ENCODE measurements at regions not wholly inside any gene's neighbourhood (a gene's known extent, or its start where the extent isn't known, plus 50 kb on each side); places are given as distances from the start of the nearest gene placed in this dataset.

- TF ChIP-seq CTCF (IDR thresholded peaks at IDR 0.05) = no peak
- no peak for TF ChIP-seq POLR2AphosphoS5 (IDR thresholded peaks at IDR 0.05; ENCODE audit: low read depth, low read length)
- no peak for TF ChIP-seq REST (IDR thresholded peaks at IDR 0.05; ENCODE audit: insufficient read depth in 1 of 2, low read depth in 2 of 2, low read length in 1 of 2)
Measured at GRCh38 chr10:43912469-43912868, 263.8 kb upstream of the ZNF32 start.
